Putamen (tissue), 1 donor: ENCODE measurements at regions not wholly inside any gene's neighbourhood (a gene's known extent, or its start where the extent isn't known, plus 50 kb on each side); places are given as distances from the start of the nearest gene placed in this dataset.
"Not testable (repeated sequence)": the region's sequence is repeated elsewhere in the genome, so short reads cannot be mapped to it uniquely, and the experiment has no call there.

ENCODE experiments used
- DNase-seq: peaks from one replicate; pipeline ENCODE4 v3.0.0-alpha.2; 2016; ENCODE audit warnings: low spot score

- DNase-seq, result no peak
Measured at GRCh38 chr1:55823541-55824250, 608.5 kb upstream of the USP24 start.

DNA sequence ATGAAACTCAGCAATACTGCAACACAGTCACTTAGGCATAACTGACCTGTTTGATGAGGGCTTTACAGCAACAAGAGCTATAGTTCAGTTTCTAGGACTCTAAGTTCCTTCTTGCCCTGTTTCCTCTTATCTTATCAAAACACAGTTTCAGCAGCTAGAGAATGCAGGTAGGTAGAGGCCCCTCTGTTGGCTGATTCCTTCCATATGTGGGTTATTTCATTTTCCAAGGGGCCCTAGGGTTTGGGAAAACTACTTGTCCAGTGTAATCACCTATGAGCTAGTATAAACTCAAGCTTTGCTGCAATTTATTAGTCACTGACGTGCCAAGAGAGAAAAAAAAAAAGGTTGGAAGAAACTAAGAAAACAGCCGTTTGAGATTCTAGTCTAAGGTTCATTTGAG lies 607.7 kb upstream of the USP24 start:
- DNase-seq, result no peak

DNA sequence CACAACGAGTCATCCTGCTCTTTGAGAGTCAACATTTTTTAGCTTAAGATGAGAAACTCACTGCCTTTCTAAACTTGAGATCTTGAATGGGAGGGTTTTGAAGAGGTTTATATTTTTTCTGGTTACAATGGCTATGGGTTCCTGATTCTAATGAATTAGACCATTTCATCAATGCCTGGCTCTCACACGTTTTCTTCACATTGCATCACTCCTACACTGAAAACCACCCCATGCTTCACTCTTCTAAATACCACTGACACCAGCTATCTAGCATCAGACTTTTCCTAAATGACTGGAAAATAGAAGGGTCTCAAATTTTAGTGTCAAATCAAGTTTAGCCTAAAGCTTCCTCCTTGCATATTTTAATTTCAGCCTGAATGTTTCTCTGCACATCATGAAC lies 606.1 kb upstream of the USP24 start:
- no peak for DNase-seq

DNA sequence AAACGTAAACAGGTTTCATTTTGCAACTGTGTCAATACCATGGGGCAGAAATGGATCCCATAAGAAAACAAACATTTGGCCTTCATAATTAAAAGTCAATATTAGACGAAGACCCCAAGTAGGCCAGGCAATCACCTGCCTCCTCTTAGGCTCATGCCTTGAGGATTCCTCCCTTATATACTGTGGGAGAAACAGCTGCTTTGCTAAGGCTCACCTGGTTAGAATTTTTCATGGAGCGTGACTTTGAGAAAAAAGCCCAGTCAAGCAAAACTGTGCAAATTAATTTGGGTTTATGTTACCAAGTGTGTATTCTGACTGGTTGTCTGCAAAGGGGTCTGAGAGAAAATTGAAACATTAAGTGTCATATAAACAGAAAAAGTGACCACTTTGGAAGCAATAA lies 605.3 kb upstream of the USP24 start:
- no peak for DNase-seq

- DNase-seq, result no peak
Measured at GRCh38 chr1:55819011-55819410, 603.8 kb upstream of the USP24 start.

GRCh38 chr1:55816456-55817426 lies 601.6 kb upstream of the USP24 start:
- DNase-seq, result no peak

DNA sequence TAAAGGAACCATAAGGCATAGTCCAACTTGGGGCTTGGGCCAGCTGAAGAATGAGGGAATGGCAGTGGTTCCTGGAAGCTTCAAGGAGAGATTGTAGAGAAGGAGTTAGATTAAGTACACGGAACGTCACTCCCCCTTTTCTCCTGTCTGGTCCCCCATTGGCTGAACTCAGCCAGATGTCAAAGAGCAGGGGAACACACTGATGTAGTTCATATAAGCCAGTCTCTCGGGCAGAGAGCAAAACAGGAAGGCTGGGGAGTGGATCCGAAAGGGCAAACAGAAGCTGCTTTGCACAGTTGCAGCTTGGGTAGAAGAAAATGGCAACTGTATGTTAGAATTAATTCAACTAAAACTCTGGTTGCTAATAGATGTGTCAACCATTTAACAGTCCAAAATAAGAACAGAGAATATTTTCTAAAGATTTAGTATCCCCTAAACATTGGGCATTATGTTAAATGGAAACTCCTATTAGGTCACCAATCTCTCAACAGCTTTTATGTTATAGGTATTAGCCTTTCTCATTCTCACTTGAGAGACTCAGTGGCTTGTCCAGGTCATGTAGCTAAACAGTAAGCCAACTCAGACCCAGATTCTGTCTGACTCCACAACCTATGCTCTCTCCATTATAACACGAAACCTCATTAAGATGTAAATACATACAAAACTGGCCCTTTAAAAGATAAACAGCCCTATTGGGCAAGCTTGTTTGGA lies 600.7 kb upstream of the USP24 start:
- no peak for DNase-seq

GRCh38 chr1:55814967-55815366 lies 599.8 kb upstream of the USP24 start:
- DNase-seq, result no peak

DNA sequence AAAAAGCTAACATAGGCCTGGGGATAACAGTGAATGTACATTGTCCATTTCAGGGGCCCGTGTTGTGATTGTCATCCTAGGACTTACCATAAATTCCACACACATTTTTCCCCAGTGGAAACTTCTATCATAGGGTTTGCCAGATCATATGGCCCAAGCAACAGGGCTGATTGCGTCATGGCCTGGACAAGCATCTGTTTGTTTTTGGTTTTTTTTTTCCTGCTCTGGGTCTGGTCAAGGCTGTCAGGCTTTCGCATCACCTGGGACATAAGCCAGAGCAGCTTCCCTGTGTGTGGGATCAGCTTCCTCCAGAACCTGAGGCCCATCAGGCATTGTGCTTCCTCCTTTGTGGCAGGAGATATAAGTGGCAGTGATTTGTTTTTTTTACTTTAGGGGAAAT lies 598.5 kb upstream of the USP24 start:
- no peak for DNase-seq

DNA sequence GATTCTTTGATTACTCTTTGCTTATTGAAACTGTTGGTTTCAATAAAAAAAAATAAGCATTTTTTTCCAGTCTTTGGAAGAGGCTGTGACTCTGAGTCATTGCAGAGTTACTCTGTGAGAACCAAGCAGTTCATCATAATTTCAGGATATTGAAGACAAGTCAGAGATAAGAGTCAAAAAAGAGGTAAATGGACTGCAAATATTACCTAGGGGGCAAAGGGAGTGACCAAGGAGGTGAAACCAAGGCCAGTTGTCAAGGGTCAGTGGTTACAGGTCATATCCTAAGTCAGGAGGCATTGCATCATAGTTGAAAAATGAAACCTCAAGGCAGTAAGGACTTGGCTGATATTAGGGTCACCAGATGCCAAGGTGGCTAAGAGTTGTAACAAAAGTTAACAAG lies 597.1 kb upstream of the USP24 start:
- DNase-seq, result no peak

DNA sequence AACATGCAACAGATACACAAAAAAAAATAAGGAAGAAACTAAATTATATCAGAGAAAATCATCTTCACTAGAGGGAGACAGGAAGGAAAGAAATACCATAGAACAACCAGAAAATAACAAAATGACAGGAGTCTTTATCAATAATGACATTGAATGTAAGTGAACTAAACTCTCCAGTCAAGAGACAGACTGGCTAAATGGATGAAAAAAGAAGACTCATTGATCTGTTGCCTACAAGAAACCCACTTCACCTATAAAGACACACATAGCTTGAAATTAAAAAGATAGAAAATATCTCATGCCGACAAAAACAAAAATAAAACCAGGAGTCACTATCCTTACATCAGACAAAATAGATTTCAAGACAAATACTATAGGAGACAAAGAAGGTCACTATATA lies 593.1 kb upstream of the USP24 start:
- DNase-seq, result no peak

DNA sequence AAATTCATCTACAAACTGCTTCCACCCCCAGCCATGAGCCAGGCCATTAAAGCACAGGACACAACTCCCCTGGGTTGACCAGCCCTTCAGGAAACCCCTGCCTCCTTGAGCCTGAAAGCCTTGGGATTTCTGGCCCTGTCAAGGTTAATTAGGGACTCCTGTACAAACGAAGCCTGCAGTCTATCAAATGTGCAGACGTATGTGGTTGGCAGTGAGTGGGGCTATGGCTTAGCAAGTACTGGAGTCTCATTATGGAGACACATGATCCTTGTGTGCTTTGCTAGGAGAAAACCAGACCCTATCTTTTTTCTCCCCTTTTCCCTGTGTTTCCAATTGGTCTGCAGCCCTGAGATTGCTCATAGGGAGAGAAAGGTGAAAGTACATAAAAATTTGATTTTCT lies 588.3 kb upstream of the USP24 start:
- DNase-seq, result no peak

- no peak for DNase-seq
Measured at GRCh38 chr1:55801481-55801880, 586.3 kb upstream of the USP24 start.

- DNase-seq, result no peak
Measured at GRCh38 chr1:55800503-55800902, 585.3 kb upstream of the USP24 start.

- DNase-seq, result no peak
Measured at GRCh38 chr1:55793856-55794255, 578.7 kb upstream of the USP24 start.

DNA sequence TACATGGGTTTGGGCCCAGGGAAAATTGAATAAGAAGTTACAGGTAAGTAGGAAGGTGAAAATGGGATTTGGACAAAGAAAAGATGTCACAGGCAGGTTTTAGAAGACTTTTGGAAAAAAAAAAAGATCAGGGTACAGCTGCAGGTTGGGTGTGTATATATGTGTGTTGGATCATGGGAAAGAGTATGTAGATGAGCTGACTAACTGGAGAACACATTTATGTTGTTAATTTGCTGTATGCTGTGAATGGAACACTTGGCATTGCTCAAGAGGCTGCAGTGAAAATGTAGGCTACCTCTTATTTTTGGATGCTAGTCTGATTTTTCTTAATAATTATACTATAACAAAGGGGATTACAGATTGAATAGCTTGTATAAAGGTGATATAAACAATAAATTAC lies 577.7 kb upstream of the USP24 start:
- no peak for DNase-seq

- DNase-seq, result no peak
Measured at GRCh38 chr1:55789466-55789865, 574.3 kb upstream of the USP24 start.

- DNase-seq, result no peak
Measured at GRCh38 chr1:55786396-55786795, 571.2 kb upstream of the USP24 start.

GRCh38 chr1:55784941-55785450 lies 569.8 kb upstream of the USP24 start:
- DNase-seq, result not testable (repeated sequence)

DNA sequence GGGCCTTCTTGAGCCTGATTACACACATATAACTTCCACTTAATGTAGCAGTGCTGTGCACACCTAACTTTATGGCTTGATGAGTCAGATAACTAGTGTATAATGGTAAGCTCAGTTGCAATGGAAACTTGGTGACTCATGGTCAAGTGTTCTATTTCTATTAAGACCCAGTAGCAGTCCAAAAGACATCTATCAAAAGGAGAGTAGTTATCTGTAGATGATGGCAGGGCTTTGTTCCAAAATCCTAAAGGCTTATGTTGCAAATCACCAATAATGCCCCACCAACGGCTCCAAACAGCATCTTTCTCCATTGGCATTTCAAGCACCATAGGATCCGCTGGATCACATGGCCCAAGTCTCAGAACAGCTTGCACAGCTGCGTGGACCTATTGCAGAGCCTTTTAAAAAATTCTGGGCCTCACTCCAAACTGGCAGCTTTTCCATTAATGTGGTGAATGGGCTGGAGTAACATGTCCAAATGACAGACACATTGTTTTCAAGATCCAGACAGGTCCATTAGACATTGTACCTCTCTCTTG lies 566.8 kb upstream of the USP24 start:
- DNase-seq, result no peak

DNA sequence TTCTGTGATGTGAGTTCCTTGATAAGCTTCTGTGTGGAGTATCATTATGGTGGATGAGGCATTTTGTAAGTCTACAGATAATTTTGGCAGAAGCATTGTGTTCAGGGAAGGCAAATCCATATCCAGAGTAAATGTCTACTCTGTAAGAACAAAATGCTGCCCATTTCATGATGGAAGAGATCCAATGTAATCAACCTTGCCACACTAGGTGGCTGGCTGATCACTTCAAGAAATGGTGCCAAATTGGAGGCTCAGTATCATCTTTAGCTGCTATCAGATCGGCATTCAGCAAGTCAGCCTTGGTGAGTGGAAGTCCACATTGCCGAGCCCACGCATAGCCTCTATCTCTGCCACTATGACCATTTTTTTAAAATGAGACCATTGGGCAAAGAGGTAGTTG lies 565.8 kb upstream of the USP24 start:
- no peak for DNase-seq

DNA sequence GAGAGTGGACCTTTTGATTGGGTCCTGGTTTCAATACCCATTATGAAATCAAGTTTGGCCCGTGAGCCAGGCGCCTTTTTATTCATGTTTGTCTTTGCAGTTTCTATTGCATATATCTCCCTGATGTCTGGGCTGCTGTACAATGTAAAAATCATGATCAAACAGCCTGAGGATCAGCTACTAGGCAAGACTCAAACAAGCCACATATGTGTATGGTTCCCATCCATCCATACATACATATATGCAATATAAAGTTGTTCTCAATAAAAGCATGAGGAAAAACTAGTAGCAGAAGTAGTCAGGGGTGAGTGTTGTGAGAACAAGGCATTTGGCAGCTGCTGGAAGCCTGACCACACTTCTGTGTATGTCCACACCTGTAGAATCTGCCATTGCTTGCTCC lies 562.4 kb upstream of the USP24 start:
- DNase-seq, result no peak
